ENCODE measurements at regions not wholly inside any gene's neighbourhood (a gene's known extent, or its start where the extent isn't known, plus 50 kb on each side); places are given as distances from the start of the nearest gene placed in this dataset.

DNA sequence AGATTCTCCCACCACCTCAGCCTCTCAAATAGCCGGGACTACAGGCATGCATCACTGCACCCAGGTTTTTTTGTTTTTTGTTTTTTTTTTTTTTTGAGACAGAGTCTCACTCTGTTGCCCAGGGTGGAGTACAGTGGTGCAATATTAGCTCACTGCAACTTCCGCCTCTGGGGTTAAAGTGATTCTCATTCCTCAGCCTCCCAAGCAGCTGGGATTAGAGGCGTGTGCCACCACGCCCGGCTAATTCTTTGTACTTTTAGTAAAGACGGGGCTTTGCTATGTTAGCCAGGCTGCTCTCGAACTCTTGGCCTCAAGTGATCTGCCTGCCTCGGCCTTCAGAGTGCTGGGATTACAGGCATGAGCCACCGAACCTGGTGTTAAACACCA is 107.5 kb upstream of the KIF5B start:
- H3K9me3 ChIP-seq, result no peaks in the 10 kb centered on the region
- H3K4me1 ChIP-seq, result no peaks in the 10 kb centered on the region
- TF ChIP-seq, protein P1, sequence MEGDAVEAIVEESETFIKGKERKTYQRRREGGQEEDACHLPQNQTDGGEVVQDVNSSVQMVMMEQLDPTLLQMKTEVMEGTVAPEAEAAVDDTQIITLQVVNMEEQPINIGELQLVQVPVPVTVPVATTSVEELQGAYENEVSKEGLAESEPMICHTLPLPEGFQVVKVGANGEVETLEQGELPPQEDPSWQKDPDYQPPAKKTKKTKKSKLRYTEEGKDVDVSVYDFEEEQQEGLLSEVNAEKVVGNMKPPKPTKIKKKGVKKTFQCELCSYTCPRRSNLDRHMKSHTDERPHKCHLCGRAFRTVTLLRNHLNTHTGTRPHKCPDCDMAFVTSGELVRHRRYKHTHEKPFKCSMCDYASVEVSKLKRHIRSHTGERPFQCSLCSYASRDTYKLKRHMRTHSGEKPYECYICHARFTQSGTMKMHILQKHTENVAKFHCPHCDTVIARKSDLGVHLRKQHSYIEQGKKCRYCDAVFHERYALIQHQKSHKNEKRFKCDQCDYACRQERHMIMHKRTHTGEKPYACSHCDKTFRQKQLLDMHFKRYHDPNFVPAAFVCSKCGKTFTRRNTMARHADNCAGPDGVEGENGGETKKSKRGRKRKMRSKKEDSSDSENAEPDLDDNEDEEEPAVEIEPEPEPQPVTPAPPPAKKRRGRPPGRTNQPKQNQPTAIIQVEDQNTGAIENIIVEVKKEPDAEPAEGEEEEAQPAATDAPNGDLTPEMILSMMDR (IDR thresholded peaks at IDR 0.05), result no peak
- no peaks in the 10 kb centered on the region for H3K36me3 ChIP-seq (ENCODE audit: insufficient read depth in 1 of 2, low read depth in 1 of 2)
- no peak for ATAC-seq
- no peak overlapping the region for H3K4me3 ChIP-seq
- WGBS, 3 donors, result 78 to 89% (median 83%) methylated on average over 9 of the region's 9 CpGs
- intact Hi-C loops (cut with DNase I), result no loop called here
- H3K27ac ChIP-seq, result no peak overlapping the region
- no peaks in the 10 kb centered on the region for H3K27me3 ChIP-seq (ENCODE audit: insufficient read depth in 3 of 3, low read length in 2 of 3)
- DNase-seq, result no peak

DNA sequence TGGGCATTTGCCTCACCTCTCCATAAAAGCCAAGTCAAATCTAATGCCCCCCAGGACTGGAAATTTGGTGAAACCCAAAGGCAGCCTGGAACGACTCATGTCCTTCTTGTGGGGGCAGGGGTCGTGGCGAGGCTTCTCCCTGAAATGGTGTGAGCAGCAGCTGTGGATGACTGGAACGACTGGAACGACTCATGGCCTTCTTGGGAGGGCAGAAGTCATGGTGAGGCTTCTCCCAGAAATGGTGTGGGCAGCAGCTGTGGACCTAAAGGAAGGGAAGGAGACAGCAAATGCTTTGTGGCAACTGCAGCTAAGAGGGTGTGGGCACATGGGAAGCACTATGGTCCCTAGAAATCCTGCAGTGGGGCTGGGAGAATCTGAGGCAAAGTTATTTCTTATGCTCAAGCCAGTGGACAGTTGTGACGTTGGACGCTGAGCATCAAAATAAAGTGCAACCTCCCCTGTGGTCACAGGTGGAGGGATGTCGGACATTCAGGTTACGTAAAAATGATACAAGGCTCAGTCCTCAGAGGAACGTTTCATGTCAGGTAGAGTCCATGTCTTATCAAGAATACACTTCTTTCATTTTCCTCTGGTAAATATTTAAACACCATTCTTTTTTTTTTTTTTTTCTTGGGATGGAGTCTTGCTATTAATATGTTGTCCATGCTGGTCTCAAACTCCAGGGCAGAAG is 107.0 kb upstream of the KIF5B start:
- Histone ChIP-seq H3K27ac (no peak overlapping the region), H3K4me3 (no peak overlapping the region), H3K27me3 (ENCODE audit: insufficient read depth in 3 of 3, low read length in 2 of 3) (no peaks in the 10 kb centered on the region), H3K4me1 (no peaks in the 10 kb centered on the region), H3K36me3 (ENCODE audit: insufficient read depth in 1 of 2, low read depth in 1 of 2) (no peaks in the 10 kb centered on the region), H3K9me3 (no peaks in the 10 kb centered on the region)
- 64 to 75% (median 68%) methylated on average over 10 of the region's 10 CpGs for WGBS, 3 donors
- DNase-seq, result no peak
- TF ChIP-seq, protein P1 (IDR thresholded peaks at IDR 0.05), result no peak
- no peak for ATAC-seq
- intact Hi-C loops (cut with DNase I), result no loop called here

DNA sequence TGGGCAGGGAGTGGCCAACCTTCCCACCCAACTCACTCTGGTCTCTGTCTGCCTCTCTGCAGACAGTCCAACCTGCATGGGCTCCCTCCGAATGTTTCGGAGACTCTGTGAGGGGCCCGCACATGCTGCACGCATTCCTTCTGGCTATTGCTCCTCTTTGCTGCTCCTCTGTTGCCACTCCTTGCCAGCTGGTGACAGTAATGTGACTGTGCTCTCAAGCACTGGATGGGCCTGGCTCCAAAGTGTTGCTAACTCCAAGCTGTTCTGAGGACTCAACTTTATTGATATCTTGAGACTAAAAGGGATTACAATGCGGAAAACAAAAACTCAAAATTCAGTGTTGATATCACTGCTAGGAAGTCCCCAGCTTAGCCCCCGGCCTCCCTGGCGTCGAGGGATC is 105.4 kb upstream of the KIF5B start:
- H3K27me3 ChIP-seq (ENCODE audit: insufficient read depth in 3 of 3, low read length in 2 of 3), result no peaks in the 10 kb centered on the region
- no peak overlapping the region for H3K27ac ChIP-seq
- intact Hi-C loops (cut with DNase I), result no loop called here
- H3K4me1 ChIP-seq, result no peaks in the 10 kb centered on the region
- no peaks in the 10 kb centered on the region for H3K9me3 ChIP-seq
- no peak overlapping the region for H3K4me3 ChIP-seq
- 77 to 89% (median 82%) methylated on average over 8 of the region's 8 CpGs for WGBS, 3 donors
- ATAC-seq, result no peak
- TF ChIP-seq, protein P1 (IDR thresholded peaks at IDR 0.05), result no peak
- DNase-seq, result no peak
- H3K36me3 ChIP-seq (ENCODE audit: insufficient read depth in 1 of 2, low read depth in 1 of 2), result no peaks in the 10 kb centered on the region

DNA sequence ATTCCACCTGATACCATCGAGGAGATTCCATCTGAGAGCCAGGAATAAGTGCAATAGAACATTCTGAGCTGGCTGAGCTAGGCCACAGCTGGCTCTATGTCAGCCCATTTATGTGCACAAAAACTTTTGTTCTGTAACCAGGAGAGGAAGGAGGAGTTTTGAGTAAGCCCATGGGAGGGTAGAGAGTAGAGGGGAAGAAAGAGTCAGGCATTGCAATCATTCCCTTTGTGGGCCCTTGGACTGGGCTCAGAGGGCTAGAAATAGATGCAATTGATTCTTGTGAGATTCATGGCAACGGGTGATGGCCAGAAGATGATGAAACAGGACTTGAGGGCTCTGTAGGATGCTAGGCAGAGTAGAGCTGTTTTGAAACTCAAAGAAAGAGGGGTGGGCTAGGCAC is 104.6 kb upstream of the KIF5B start:
- DNase-seq (no peak), ATAC-seq (no peak)
- no peak overlapping the region for H3K27ac ChIP-seq
- 30 to 43% (median 32%) methylated on average over 2 of the region's 2 CpGs for WGBS, 3 donors
- no peaks in the 10 kb centered on the region for H3K27me3 ChIP-seq (ENCODE audit: insufficient read depth in 3 of 3, low read length in 2 of 3)
- H3K4me3 ChIP-seq, result no peak overlapping the region
- intact Hi-C loops (cut with DNase I), result no loop called here
- H3K36me3 ChIP-seq (ENCODE audit: insufficient read depth in 1 of 2, low read depth in 1 of 2), result no peaks in the 10 kb centered on the region
- TF ChIP-seq, protein P1 (IDR thresholded peaks at IDR 0.05), result no peak
- H3K4me1 ChIP-seq, result no peaks in the 10 kb centered on the region
- H3K9me3 ChIP-seq, result no peaks in the 10 kb centered on the region

DNA sequence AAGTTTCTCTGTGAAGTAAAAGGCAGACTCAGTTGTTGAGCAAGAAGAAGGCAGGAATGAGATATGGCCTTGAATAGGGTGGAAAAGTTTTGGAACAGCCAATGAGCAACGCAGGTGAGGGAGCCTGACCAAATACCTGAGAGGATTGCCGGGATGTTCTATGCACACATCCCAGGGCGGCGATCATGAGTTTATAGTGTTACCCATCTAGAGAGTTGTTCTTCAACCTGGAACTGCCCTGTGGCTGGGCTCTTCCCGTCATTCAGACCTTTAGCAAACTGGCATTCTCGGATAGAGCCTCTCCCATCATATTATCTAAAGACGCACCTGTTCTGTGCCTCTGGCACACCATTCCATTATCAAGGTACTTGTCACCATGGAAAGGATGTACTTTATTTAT is 103.0 kb upstream of the KIF5B start:
- Histone ChIP-seq H3K4me3 (no peak overlapping the region), H3K4me1 (no peaks in the 10 kb centered on the region), H3K27me3 (ENCODE audit: insufficient read depth in 3 of 3, low read length in 2 of 3) (no peaks in the 10 kb centered on the region), H3K9me3 (peaks cover 7% of the 10 kb centered on the region), H3K27ac (no peak overlapping the region), H3K36me3 (ENCODE audit: insufficient read depth in 1 of 2, low read depth in 1 of 2) (no peaks in the 10 kb centered on the region)
- TF ChIP-seq, protein P1 (IDR thresholded peaks at IDR 0.05), result no peak
- DNase-seq (no peak), ATAC-seq (no peak)
- 88 to 97% (median 90%) methylated on average over 7 of the region's 7 CpGs for whole genome bisulfite sequencing, 3 donors
- intact Hi-C loops (cut with DNase I), result no loop called here
